ENCODE measurements at regions not wholly inside any gene's neighbourhood (a gene's known extent, or its start where the extent isn't known, plus 50 kb on each side); places are given as distances from the start of the nearest gene placed in this dataset.

DNA sequence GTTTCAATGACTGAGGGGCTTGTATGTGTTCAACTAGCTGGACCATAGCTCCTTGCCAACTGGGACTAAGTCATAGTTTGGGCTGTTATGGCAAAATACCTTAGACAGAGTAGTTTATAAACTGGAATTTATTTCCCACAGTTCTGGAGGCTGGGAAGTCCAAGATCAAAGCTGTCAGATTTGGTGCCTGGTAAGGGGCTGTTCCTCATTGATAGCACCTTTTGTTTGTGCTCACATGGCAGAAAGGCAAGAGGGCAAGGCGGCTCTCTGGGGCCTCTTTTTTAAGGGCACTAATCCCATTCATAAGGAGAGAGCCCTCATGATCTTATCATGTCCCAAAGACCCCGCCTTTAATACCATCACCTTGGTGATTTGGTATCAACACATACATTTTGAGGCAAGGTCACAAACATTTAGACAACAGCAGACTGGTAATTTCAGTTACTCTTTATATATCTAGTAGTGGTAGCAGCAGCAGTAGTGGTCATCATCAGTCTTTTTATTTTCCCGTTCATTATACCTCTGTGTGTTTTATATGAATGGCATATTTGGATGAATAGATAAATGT is 477.0 kb downstream of the CCDC171 start:
- TF ChIP-seq, protein P1, sequence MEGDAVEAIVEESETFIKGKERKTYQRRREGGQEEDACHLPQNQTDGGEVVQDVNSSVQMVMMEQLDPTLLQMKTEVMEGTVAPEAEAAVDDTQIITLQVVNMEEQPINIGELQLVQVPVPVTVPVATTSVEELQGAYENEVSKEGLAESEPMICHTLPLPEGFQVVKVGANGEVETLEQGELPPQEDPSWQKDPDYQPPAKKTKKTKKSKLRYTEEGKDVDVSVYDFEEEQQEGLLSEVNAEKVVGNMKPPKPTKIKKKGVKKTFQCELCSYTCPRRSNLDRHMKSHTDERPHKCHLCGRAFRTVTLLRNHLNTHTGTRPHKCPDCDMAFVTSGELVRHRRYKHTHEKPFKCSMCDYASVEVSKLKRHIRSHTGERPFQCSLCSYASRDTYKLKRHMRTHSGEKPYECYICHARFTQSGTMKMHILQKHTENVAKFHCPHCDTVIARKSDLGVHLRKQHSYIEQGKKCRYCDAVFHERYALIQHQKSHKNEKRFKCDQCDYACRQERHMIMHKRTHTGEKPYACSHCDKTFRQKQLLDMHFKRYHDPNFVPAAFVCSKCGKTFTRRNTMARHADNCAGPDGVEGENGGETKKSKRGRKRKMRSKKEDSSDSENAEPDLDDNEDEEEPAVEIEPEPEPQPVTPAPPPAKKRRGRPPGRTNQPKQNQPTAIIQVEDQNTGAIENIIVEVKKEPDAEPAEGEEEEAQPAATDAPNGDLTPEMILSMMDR (conservative IDR thresholded peaks at IDR 0.05 in 1 of 2, IDR thresholded peaks at IDR 0.05 in 1 of 2; ENCODE audit: low read depth in 1 of 2, low read length in 2 of 2): no peak
- no peak for TF ChIP-seq EZH2 (IDR thresholded peaks at IDR 0.05; ENCODE audit: low read length, missing control alignments)

All from fibroblast of lung (primary cell).